OCI-LY1 (cell line): ENCODE measurements at regions not wholly inside any gene's neighbourhood (a gene's known extent, or its start where the extent isn't known, plus 50 kb on each side); places are given as distances from the start of the nearest gene placed in this dataset.
"Not testable (repeated sequence)": the region's sequence is repeated elsewhere in the genome, so short reads cannot be mapped to it uniquely, and the experiment has no call there.

Experiments
- H2AFZ ChIP-seq: fragments of 200-600 bp; sonication (generic), shearing (Covaris generic); 2 replicates; pipeline ENCODE4 v1.6.0; 2014; ENCODE audit warnings: antibody characterized with exemption, mild to moderate bottlenecking, low read length
- H3F3A ChIP-seq: fragments of 200-600 bp; sonication (generic), shearing (Covaris generic); 2 replicates; pipeline ENCODE4 v1.6.0; 2014; ENCODE audit warnings: mild to moderate bottlenecking, antibody characterized with exemption, low read length, moderate library complexity; ENCODE audit not compliant: insufficient read depth
- H3K27ac ChIP-seq: fragments of 200-600 bp; sonication (generic); 2 replicates; pipeline ENCODE4 v1.5.1; 2014; ENCODE audit warnings: low read length, mixed run types, mild to moderate bottlenecking, low read depth; ENCODE audit not compliant: poor library complexity, severe bottlenecking
- H3K27me3 ChIP-seq: fragments of 200-600 bp; sonication (generic); 2 replicates; pipeline ENCODE4 v1.6.0; 2014; ENCODE audit warnings: antibody characterized with exemption, mild to moderate bottlenecking, low read length, moderate library complexity; ENCODE audit not compliant: insufficient read depth
- H3K36me3 ChIP-seq: fragments of 200-600 bp; sonication (generic); 2 replicates; pipeline ENCODE4 v1.6.1; 2014; ENCODE audit warnings: mild to moderate bottlenecking, antibody characterized with exemption, low read length, moderate library complexity, mixed read lengths; ENCODE audit not compliant: insufficient read depth
- H3K4me1 ChIP-seq: fragments of 200-600 bp; sonication (generic); 2 replicates; pipeline ENCODE4 v1.5.1; 2014; ENCODE audit warnings: mild to moderate bottlenecking, low read length, moderate library complexity; ENCODE audit not compliant: insufficient read depth, severe bottlenecking
- H3K4me2 ChIP-seq: fragments of 200-600 bp; sonication (generic), shearing (Covaris generic); 2 replicates; pipeline ENCODE4 v1.6.1; 2014; ENCODE audit warnings: low read length
- H3K4me3 ChIP-seq: fragments of 200-600 bp; sonication (generic); 2 replicates; pipeline ENCODE4 v1.5.1; 2014; ENCODE audit warnings: low read length, low read depth, mild to moderate bottlenecking, mixed read lengths; ENCODE audit not compliant: poor library complexity, severe bottlenecking
- H3K79me2 ChIP-seq: fragments of 200-600 bp; shearing (Covaris generic); 2 replicates; pipeline ENCODE4 v1.6.1; 2016; ENCODE audit warnings: mixed run types, low read length, mixed read lengths; ENCODE audit not compliant: insufficient read depth
- H3K9ac ChIP-seq: fragments of 200-600 bp; sonication (generic), shearing (Covaris generic); 2 replicates; pipeline ENCODE4 v1.6.1; 2014; ENCODE audit warnings: mild to moderate bottlenecking, low read length, mixed read lengths
- H3K9me2 ChIP-seq: fragments of 200-600 bp; sonication (generic), shearing (Covaris generic); 2 replicates; pipeline ENCODE4 v1.6.1; 2014; ENCODE audit warnings: low read depth, mild to moderate bottlenecking, low read length, mixed read lengths
- H3K9me3 ChIP-seq: fragments of 200-600 bp; shearing (Covaris generic); 2 replicates; pipeline ENCODE4 v1.6.1; 2014; ENCODE audit warnings: low read length, mixed read lengths
- H4K20me1 ChIP-seq: fragments of 200-600 bp; sonication (generic), shearing (Covaris generic); 2 replicates; pipeline ENCODE4 v1.6.0; 2016; ENCODE audit warnings: mild to moderate bottlenecking, low read length; ENCODE audit not compliant: insufficient read depth
- CTCF ChIP-seq: fragments of 200-600 bp; sonication (generic), shearing (Covaris generic); IDR thresholded peaks from 2 replicates; pipeline ENCODE4 v1.5.1; 2017; ENCODE audit warnings: mild to moderate bottlenecking, antibody characterized with exemption, low read length, moderate library complexity, mixed read lengths
- EZH2 ChIP-seq: fragments of 200-600 bp; sonication (generic), shearing (Covaris generic); IDR thresholded peaks from 2 replicates; pipeline ENCODE4 v1.8.0; 2017; ENCODE audit warnings: borderline replicate concordance, mixed run types, mild to moderate bottlenecking, antibody characterized with exemption, low read length, moderate library complexity, mixed read lengths

- Histone ChIP-seq H3F3A (0 out of 2 replicates have a peak, but pooled peaks cover 5% of the 10 kb centered on the region), H3K27me3 (no peaks in the 10 kb centered on the region), H3K36me3 (no peaks in the 10 kb centered on the region), H3K4me2 (no peak overlapping the region), H3K4me3 (no peak overlapping the region), H3K9ac (no peak overlapping the region), H3K9me3 (no peaks in the 10 kb centered on the region), H2AFZ (no peak overlapping the region), H3K4me1 (no peaks in the 10 kb centered on the region), H3K79me2 (no peaks in the 10 kb centered on the region), H4K20me1 (no peaks in the 10 kb centered on the region), H3K27ac (no peak overlapping the region), H3K9me2 (no peaks in the 10 kb centered on the region)
- TF ChIP-seq EZH2: no peak
- TF ChIP-seq CTCF: no peak
Observed at GRCh38 chr9:25308549-25308948, 369.7 kb downstream of the TUSC1 start.

- Histone ChIP-seq H3K9me3 (no peaks in the 10 kb centered on the region), H3K27me3 (no peaks in the 10 kb centered on the region), H3K4me3 (no peak overlapping the region), H2AFZ (no peak overlapping the region), H3K4me2 (no peak overlapping the region), H3K79me2 (no peaks in the 10 kb centered on the region), H3K4me1 (no peaks in the 10 kb centered on the region), H3K36me3 (no peaks in the 10 kb centered on the region), H4K20me1 (no peaks in the 10 kb centered on the region), H3K27ac (no peak overlapping the region), H3K9ac (no peak overlapping the region), H3F3A (0 out of 2 replicates have a peak, but pooled peaks cover 5% of the 10 kb centered on the region), H3K9me2 (no peaks in the 10 kb centered on the region)
- no peak for TF ChIP-seq CTCF
- no peak for TF ChIP-seq EZH2
Observed at GRCh38 chr9:25302601-25303000, 375.6 kb downstream of the TUSC1 start.

GRCh38 chr9:25288195-25288594 lies 390.0 kb downstream of the TUSC1 start:
- not testable (repeated sequence) for H2AFZ ChIP-seq, H3K4me1 ChIP-seq, H4K20me1 ChIP-seq, H3K9me3 ChIP-seq, H3K36me3 ChIP-seq, H3K27me3 ChIP-seq, H3K27ac ChIP-seq, H3K9me2 ChIP-seq, H3K4me3 ChIP-seq, H3K79me2 ChIP-seq, H3K9ac ChIP-seq, H3K4me2 ChIP-seq, H3F3A ChIP-seq

GRCh38 chr9:25284365-25284764 lies 393.9 kb downstream of the TUSC1 start:
- H3K36me3 ChIP-seq: no peaks in the 10 kb centered on the region
- no peaks in the 10 kb centered on the region for H3K27me3 ChIP-seq
- no peaks in the 10 kb centered on the region for H3K79me2 ChIP-seq
- no peak overlapping the region for H2AFZ ChIP-seq
- H3K4me2 ChIP-seq: no peak overlapping the region
- TF ChIP-seq CTCF (no peak), EZH2 (no peak)
- H3K9me3 ChIP-seq: no peaks in the 10 kb centered on the region
- H3K9me2 ChIP-seq: no peaks in the 10 kb centered on the region
- no peak overlapping the region for H3K9ac ChIP-seq
- no peaks in the 10 kb centered on the region for H3K4me1 ChIP-seq
- H3K4me3 ChIP-seq: no peak overlapping the region
- no peaks in the 10 kb centered on the region for H4K20me1 ChIP-seq
- no peak overlapping the region for H3K27ac ChIP-seq
- H3F3A ChIP-seq: no peaks in the 10 kb centered on the region
